Endothelial cell of umbilical vein (primary cell): ENCODE measurements at regions not wholly inside any gene's neighbourhood (a gene's known extent, or its start where the extent isn't known, plus 50 kb on each side); places are given as distances from the start of the nearest gene placed in this dataset.

Experiments
- BruUV-seq: library from RNA; stranded (reverse); fragments of 400-500 nt; replicated peaks from 2 replicates; lab custom pipeline; 2021; lab: Mats Ljungman, UMichigan
- CTCF ChIA-PET: fragments of 300-600, 350-600 bp; sonication (Branson Sonifier 250); formaldehyde crosslinking; loops from one replicate; lab custom pipeline; 2021; ENCODE audit warnings: antibody characterized with exemption, inconsistent platforms; lab: Charles Lee
- POLR2A ChIA-PET: fragments of 300-600, 350-600 bp; sonication (Branson Sonifier 250); formaldehyde crosslinking; loops from one replicate; lab custom pipeline; 2021; ENCODE audit warnings: antibody characterized with exemption, inconsistent platforms; lab: Charles Lee
- DNase-seq: peaks from one replicate; pipeline ENCODE4 v3.0.0-alpha.2; 2011; ENCODE audit warnings: low read depth, low spot score
- FAIRE-seq: peaks from 2 replicates; lab custom pipeline; 2011; peaks lifted over from hg19 to GRCh38; lab: Jason Lieb, UNC
- H2AFZ ChIP-seq: 2 replicates; pipeline ENCODE4 v1.6.0; 2012; ENCODE audit warnings: low read depth, low read length, control low read depth, inconsistent platforms
- H3K27ac ChIP-seq: 2 replicates; pipeline ENCODE4 v1.5.1; 2011; ENCODE audit warnings: low read depth, mild to moderate bottlenecking, control low read depth, low read length, moderate library complexity; ENCODE audit not compliant: insufficient read depth
- H3K27me3 ChIP-seq, 2 experiments: 2 replicates each; pipeline versions ENCODE4 v1.6.0 to v1.6.1; 2011; ENCODE audit warnings: low read length in 2 of 2, mixed read lengths in 1 of 2; ENCODE audit not compliant: control insufficient read depth in 2 of 2, insufficient read depth in 2 of 2
- H3K36me3 ChIP-seq, 2 experiments: 2 replicates in 1 of 2; 3 replicates in 1 of 2; pipeline ENCODE4 v1.5.1; 2011; ENCODE audit warnings: low read length in 2 of 2, mild to moderate bottlenecking in 1 of 2, moderate library complexity in 1 of 2; ENCODE audit not compliant: control insufficient read depth in 2 of 2, insufficient read depth in 2 of 2; ENCODE audit errors: extremely low read depth in 1 of 2
- H3K4me1 ChIP-seq: 3 replicates; pipeline ENCODE4 v1.5.1; 2011; ENCODE audit warnings: mild to moderate bottlenecking, low read length; ENCODE audit not compliant: control insufficient read depth, insufficient read depth; ENCODE audit errors: extremely low read depth
- H3K4me2 ChIP-seq: 2 replicates; pipeline ENCODE4 v1.6.1; 2011; ENCODE audit warnings: low read length, control low read depth, mixed read lengths; ENCODE audit not compliant: insufficient read depth
- H3K4me3 ChIP-seq, 3 experiments: fragments of 200-600 bp in 1 of 3; sonication (generic), shearing (Covaris generic) in 1 of 3; replicated peaks in 1 of 3; 2 replicates each; pipeline ENCODE4 v1.5.1; 2011 to 2016; ENCODE audit warnings: control low read depth in 3 of 3, low read length in 3 of 3, mild to moderate bottlenecking in 2 of 3, inconsistent platforms in 1 of 3, low read depth in 1 of 3, moderate library complexity in 1 of 3; ENCODE audit not compliant: insufficient read depth in 1 of 3
- H3K79me2 ChIP-seq: 2 replicates; pipeline ENCODE4 v1.6.0; 2012; ENCODE audit warnings: low read length, inconsistent platforms; ENCODE audit not compliant: control insufficient read depth, insufficient read depth
- H3K9ac ChIP-seq: replicated peaks from 2 replicates; pipeline ENCODE3; 2011; ENCODE audit warnings: low read length, control low read depth; ENCODE audit not compliant: insufficient read depth; ENCODE audit errors: extremely low read depth
- H3K9me1 ChIP-seq: replicated peaks from 3 replicates; pipeline ENCODE4 v1.6.0; 2011; ENCODE audit warnings: mild to moderate bottlenecking, low read length; ENCODE audit not compliant: control insufficient read depth, insufficient read depth; ENCODE audit errors: extremely low read depth
- H3K9me3 ChIP-seq: replicated peaks from 2 replicates; pipeline ENCODE4 v1.5.1; 2012; ENCODE audit warnings: low read length, inconsistent platforms; ENCODE audit not compliant: control insufficient read depth, insufficient read depth
- H4K20me1 ChIP-seq: replicated peaks from 2 replicates; pipeline ENCODE3; 2011; ENCODE audit warnings: mild to moderate bottlenecking, low read length; ENCODE audit not compliant: control insufficient read depth, insufficient read depth; ENCODE audit errors: extremely low read depth
- CTCF ChIP-seq, 2 donors: IDR thresholded peaks; 1 replicate in 1 of 2; 2 replicates in 1 of 2; pipeline ENCODE4 v1.5.1; 2011; ENCODE audit warnings: low read length in 2 of 2, mild to moderate bottlenecking in 2 of 2, moderate library complexity in 2 of 2, control low read depth in 1 of 2, inconsistent platforms in 1 of 2, low read depth in 1 of 2; ENCODE audit not compliant: insufficient read depth in 1 of 2; ENCODE audit errors: extremely low read depth in 1 of 2
- EZH2 ChIP-seq: IDR thresholded peaks from 2 replicates; pipeline ENCODE4 v1.6.1; 2012; ENCODE audit warnings: borderline replicate concordance, low read depth, mild to moderate bottlenecking, moderate library complexity, low read length, inconsistent platforms; ENCODE audit not compliant: severe bottlenecking
- FOS ChIP-seq: IDR thresholded peaks from 2 replicates; pipeline ENCODE4 v1.6.1; 2011; ENCODE audit warnings: mild to moderate bottlenecking, low read length, moderate library complexity, borderline replicate concordance; ENCODE audit not compliant: insufficient read depth
- GATA2 ChIP-seq: IDR thresholded peaks from 2 replicates; pipeline ENCODE4 v1.7.0; 2011; ENCODE audit warnings: low read depth, mild to moderate bottlenecking, moderate library complexity, mixed read lengths, low read length; ENCODE audit not compliant: insufficient read length, insufficient read depth
- JUN ChIP-seq: IDR thresholded peaks from 2 replicates; pipeline ENCODE4 v1.6.1; 2011; ENCODE audit warnings: borderline replicate concordance, low read depth; ENCODE audit not compliant: insufficient read length, insufficient read depth
- MAX ChIP-seq: IDR thresholded peaks from 2 replicates; pipeline ENCODE4 v1.6.1; 2011; ENCODE audit not compliant: insufficient read depth, insufficient read length
- MYC ChIP-seq: IDR thresholded peaks from one replicate; pipeline ENCODE4 v1.6.1; 2011; ENCODE audit warnings: mild to moderate bottlenecking, low read depth, low read length
- POLR2A ChIP-seq: IDR thresholded peaks from 2 replicates; pipeline ENCODE4 v1.6.1; 2012; ENCODE audit warnings: low read depth, mild to moderate bottlenecking, control low read depth, low read length
- POLR2AphosphoS5 ChIP-seq: IDR thresholded peaks from 2 replicates; pipeline ENCODE4 v1.6.1; 2012; ENCODE audit warnings: low read depth, mild to moderate bottlenecking, control low read depth, low read length, moderate library complexity; ENCODE audit not compliant: insufficient read depth
- dilution Hi-C: fragments of 300-500 bp; cut with MboI; formaldehyde crosslinking; loops from one replicate; pipeline ENCODE4 v1.15.0; 2019; ENCODE audit warnings: low sequenced_read_pairs; ENCODE audit not compliant: extremely low pct_ligation_motif_present
- intact Hi-C: fragments of 100-400 bp; cut with micrococcal nuclease; formaldehyde crosslinking; loops from one replicate; pipeline ENCODE4 v1.10.0; 2022

DNA sequence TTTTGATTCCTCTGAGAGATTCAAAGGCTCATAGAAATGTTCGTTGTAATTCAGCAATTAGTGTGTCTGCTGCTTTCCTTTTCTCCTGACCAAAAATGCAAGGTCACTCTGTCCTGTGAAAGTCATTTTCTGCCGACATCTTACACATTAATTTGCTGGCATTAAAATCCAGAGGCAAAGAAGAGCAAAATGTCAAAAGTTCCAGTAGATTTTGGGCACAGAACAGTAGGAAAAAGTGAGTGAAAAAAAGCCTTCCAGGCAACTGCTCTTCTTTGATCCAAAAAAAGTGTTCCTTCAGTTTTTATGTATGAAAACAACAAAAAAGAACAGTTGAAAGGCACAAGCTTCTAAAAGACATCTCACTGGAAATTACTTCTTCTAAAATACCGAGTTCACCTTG lies 413.8 kb downstream of the FOXO1 start:
- H3K27ac ChIP-seq = no peak overlapping the region
- H4K20me1 ChIP-seq = no peaks in the 10 kb centered on the region
- no peak for TF ChIP-seq POLR2AphosphoS5
- TF ChIP-seq GATA2 = no peak
- no peak for TF ChIP-seq JUN
- TF ChIP-seq MAX = no peak
- no peak for TF ChIP-seq EZH2
- TF ChIP-seq FOS = no peak
- TF ChIP-seq CTCF (IDR thresholded peaks at IDR 0.05; ENCODE audit: extremely low read depth in 1 of 2, insufficient read depth in 1 of 2, low read depth in 1 of 2, low read length in 2 of 2) = no peak
- TF ChIP-seq POLR2A = no peak
- TF ChIP-seq MYC = no peak
- H3K9ac ChIP-seq = no peak overlapping the region
- DNase-seq (no peak), FAIRE-seq (no peak)
- ChIA-PET CTCF (interaction anchor here (1.2 to 1.5 kb wide), 4 partner anchors 8 to 183 kb away, joined by 3 to 5 read pairs (median 4); no protein-coding TSS in a partner anchor), POLR2A (no interaction called here)
- no peaks in the 10 kb centered on the region for H3K79me2 ChIP-seq
- H3K36me3 ChIP-seq = no peaks in the 10 kb centered on the region
- H3K4me2 ChIP-seq = no peak overlapping the region
- no peak overlapping the region for H2AFZ ChIP-seq
- intact Hi-C loops = no loop called here
- no peaks in the 10 kb centered on the region for H3K9me3 ChIP-seq
- no peaks in the 10 kb centered on the region for H3K9me1 ChIP-seq
- BruUV-seq = no TSS peak
- H3K4me3 ChIP-seq = no peak overlapping the region
- dilution Hi-C loops = no loop called here
- H3K27me3 ChIP-seq = no peaks in the 10 kb centered on the region
- peaks cover 11% of the 10 kb centered on the region for H3K4me1 ChIP-seq
